DMS153 treated with DMSO at 0.1 percent for 48 hours (cell line): ENCODE measurements at regions not wholly inside any gene's neighbourhood (a gene's known extent, or its start where the extent isn't known, plus 50 kb on each side); places are given as distances from the start of the nearest gene placed in this dataset.

ENCODE experiments used
- DNase-seq: peaks from one replicate; lab custom pipeline; 2025; ENCODE audit not compliant: unreplicated experiment; lab: John Stamatoyannopoulos, UW

GRCh38 chr12:25712169-25712568, 159.1 kb upstream of the LMNTD1 start:
- no peak for DNase-seq

DNA sequence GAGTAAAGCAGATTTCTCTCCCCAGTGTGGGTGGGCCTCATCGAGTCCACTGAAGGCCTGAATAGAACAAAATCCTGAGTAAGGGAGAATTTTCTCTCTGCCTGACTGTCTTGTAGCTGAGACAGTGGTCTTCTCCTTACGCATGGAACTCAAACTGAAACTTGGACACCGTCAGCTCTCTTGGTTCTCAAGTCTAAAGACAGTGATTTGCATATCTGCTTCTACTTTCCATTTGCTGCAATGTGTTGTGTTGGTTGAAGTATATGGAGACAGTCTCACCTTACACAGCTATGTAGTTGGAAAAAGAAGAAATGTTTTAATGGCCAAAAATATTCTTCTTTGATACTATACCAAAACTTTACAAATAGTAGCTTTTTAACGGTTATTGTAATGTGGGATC, 160.2 kb upstream of the LMNTD1 start:
- DNase-seq = no peak

GRCh38 chr12:25714198-25714984, 161.3 kb upstream of the LMNTD1 start:
- no peak for DNase-seq

DNA sequence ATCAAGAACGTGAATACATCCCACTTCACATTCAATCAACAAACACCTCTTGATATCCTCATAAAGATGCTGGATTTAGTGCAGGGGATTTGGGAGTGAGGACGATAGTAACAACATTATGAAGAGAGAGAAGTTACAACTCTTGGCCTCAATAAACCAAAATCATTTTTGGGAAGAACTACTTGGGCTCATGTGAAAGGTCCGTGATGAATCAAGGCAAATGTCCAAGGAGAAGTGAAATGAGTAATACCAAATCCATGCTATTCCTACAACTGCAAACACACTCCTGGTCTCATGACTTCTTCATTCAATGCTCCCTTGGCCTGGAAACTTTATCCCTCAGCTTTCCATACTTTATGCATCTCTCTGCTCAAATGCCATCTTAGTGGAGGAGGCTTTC, 162.0 kb upstream of the LMNTD1 start:
- DNase-seq = no peak

GRCh38 chr12:25716842-25717241, 163.8 kb upstream of the LMNTD1 start:
- no peak for DNase-seq

DNA sequence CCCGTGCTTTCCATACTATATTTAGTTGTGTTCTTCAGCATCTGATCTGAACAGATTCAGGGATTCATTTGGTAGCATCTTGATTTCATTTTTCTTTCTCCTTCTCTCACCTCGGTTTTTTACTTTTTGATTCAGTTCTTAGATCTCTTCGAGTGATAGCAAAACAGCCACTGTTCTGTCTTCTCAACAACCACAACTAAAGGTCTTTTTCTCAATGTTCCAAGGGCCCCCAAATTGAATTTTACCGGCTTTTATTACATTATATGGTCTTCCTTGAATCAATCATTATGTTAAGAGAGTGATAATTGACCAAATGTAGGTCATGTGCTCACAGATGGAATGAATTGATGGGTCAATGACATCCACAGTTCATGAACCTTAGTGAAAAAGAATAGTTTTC, 164.5 kb upstream of the LMNTD1 start:
- DNase-seq = no peak

GRCh38 chr12:25718081-25718731, 165.1 kb upstream of the LMNTD1 start:
- no peak for DNase-seq

DNA sequence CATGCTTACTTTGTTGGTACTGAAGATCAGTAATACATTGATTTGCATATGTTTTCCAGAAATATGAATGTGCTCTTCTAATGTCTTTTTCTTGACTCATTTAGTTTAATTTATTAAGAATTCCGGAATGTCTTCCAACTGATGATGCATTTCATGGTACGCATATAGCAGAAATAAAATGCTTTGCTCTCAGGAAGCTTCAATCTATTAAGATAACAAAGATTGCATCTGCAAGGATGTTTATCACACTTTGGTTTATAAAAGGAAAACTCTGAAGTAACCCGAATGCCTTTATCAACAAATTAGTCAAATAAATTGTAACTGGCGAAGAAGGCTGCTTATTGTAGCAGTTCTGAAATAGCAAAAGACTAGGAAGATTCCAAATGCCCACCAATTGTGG, 166.4 kb upstream of the LMNTD1 start:
- DNase-seq = no peak

DNA sequence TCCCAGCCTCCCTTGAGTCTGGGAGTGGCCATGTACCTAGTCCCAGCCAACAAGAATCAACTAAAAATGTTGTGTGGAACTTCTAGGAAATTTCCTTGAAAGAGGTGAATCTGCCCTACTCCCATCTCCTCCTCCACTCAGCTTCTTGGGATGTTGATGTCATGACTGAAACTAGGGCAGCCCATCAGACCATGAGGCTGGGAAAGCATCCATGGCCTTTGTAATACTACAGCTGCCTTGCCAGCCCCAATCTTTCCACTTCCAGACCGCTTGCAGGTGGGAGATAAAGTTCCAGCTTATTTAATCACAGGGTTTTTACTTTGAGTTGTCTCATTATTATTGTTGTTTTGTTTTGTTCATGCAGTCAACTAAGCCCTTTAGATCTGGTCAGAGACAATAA, 170.3 kb upstream of the LMNTD1 start:
- no peak for DNase-seq

DNA sequence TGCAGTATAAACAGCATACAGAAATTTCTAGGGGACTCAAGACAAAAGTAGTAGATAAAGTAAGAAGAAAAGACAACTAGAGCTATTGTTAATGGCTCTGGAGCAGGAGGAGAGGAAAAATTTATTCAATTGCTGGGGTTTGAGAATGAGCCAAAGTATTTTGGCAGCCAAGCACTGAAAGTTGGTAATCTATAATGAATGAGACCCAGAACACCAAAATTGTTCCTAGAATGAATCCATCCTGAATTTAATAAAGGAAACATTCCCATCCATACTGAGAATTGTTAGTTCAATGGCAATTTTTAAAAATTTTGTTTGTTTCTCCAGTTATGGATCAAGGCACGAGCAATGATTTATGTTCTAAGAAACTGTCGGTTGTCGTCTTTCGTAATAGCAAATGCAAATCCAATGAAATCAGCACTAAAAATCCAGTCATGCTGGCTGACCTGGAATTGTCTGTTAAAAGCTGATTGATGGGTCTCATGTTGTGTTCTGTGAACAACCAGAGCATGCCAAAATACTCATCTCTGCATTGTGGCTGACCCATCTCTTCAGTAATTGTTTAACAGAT, 170.9 kb upstream of the LMNTD1 start:
- DNase-seq = no peak

GRCh38 chr12:25725470-25725869, 172.4 kb upstream of the LMNTD1 start:
- no peak for DNase-seq

- no peak for DNase-seq
Observed at GRCh38 chr12:25725931-25726330, 172.8 kb upstream of the LMNTD1 start.

- DNase-seq = no peak
Observed at GRCh38 chr12:25728056-25728595, 175.0 kb upstream of the LMNTD1 start.

- DNase-seq = no peak
Observed at GRCh38 chr12:25730489-25731349, 177.6 kb upstream of the LMNTD1 start.

DNA sequence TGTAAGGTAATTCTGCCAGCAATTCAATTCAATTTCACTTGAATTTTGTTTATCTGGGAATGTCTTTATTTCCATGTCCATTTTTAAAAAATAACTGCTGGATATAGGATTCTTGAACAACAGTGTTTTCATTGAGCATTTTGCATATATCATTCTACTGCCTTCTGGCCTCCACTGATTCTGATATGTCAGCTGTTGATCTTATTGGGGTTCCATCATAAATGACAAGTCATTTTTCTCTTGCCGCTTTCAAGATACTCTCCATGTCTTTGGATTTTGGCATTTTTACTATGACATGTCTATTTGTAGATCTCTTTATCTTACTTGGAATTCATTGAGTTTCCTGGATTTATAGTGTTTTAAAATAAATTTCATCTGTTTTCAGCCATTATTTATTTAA, 180.5 kb upstream of the LMNTD1 start:
- DNase-seq = no peak

DNA sequence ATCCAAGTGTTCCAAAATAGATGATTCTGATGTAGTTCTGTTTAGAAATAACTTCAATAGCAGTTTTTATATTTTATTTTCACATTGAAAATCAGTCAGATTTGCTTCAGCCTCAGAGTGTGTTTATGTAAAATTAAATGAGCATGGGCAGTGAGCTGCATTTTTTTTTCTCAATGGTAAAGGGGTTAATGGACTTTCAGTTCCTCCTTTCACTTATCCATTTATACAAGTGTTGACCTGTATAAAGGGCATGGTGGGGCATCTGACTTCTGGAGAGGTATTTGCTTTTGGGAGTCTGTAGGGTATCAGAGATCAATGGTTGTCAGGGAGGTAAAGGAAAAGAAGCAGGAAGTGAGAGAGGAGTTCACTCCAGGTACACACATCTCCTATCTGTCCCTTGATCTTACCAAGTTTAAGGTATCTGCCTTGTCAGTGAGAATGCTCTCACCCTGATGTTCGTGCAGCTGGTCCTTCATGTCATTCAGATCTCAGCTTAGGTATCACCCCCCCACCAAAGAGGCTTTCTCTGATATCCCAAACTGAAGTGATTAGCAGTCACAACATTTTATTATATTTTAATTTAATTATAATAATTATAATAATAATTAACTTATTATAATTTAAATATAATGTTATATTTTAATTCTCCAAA, 181.6 kb upstream of the LMNTD1 start:
- no peak for DNase-seq

- no peak for DNase-seq
Observed at GRCh38 chr12:25740617-25741016, 187.5 kb upstream of the LMNTD1 start.

DNA sequence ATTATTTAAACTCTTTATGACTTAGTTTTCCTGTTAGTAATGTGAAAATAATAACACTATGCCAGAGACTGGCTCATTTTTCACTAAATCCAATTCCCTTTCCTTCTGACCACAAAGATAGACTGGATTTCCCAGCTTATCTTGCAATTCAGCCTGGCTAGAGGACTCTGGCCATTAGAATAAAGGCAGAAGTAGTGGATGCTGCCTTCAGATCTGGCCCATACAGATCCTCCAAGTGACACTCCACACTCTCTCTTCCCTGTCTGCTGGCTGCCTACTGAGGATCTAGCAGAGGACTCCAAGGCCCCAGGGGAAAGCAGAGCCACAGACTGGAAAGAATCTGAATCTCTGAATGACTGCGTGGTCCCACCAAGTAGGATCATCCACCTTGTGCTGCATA, 188.8 kb upstream of the LMNTD1 start:
- DNase-seq = no peak

DNA sequence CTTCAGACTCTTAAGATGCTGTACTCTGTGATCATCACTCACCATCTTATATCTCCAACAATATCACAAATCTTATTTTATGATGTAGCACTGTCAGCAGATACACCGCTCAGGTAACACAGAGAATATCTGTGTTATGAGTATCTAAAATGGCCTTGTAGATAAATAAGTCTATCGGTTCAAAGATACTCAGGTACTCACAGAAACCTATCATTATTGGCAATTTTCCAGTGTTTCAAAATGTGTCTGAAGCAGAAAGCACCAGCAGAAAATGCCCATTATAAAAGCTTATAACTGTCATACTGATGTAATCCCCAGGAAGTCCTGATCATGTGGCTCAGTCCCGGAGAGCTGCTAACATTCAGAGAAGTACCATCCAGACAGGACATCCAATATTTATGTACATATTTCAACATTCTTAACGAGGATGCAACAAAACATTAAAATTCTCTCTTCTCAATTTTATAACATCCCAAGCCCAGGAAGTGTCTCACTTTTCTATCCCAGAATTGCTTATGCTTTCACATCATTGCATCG, 190.7 kb upstream of the LMNTD1 start:
- DNase-seq = no peak

DNA sequence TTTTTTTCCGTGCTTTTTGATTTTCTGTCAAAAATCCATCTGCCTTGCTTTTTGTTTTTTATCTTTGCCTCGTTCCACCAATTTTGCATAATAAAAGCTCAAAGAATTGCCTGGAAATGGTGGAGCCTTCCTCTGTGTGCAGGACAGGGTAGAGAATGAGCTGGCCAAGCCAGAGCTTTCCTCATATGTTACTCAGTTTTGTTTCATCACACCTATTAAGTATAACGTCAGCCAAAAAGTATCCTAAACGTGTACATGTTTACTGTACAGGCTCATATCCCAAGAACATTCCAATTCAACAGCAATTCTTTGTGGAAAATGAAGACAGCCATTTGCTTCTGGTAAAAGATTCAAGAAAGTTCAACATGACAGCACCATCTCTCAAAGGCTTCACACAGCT, 191.2 kb upstream of the LMNTD1 start:
- DNase-seq = no peak
